ENCODE measurements at regions not wholly inside any gene's neighbourhood (a gene's known extent, or its start where the extent isn't known, plus 50 kb on each side); places are given as distances from the start of the nearest gene placed in this dataset.

DNA sequence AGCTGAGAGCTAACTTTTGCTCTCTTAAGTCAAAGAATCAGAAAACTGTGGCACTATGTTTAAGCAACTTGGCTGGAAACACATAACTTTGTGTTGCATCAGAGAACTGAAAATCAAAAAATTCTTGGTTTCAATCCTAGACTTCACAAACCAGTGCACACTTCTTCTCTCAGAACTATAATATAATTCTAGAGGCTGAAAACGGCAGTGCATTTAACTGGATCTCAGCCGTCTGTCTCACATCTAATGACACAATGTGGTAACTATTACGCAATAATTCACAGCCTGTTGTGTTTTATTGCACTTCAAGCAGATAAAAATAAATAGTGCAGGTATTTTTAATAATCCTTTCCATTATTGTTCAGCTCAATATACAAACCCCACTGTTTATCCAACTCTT is 260.6 kb upstream of the DIAPH2 start:
- TF ChIP-seq, protein P1, sequence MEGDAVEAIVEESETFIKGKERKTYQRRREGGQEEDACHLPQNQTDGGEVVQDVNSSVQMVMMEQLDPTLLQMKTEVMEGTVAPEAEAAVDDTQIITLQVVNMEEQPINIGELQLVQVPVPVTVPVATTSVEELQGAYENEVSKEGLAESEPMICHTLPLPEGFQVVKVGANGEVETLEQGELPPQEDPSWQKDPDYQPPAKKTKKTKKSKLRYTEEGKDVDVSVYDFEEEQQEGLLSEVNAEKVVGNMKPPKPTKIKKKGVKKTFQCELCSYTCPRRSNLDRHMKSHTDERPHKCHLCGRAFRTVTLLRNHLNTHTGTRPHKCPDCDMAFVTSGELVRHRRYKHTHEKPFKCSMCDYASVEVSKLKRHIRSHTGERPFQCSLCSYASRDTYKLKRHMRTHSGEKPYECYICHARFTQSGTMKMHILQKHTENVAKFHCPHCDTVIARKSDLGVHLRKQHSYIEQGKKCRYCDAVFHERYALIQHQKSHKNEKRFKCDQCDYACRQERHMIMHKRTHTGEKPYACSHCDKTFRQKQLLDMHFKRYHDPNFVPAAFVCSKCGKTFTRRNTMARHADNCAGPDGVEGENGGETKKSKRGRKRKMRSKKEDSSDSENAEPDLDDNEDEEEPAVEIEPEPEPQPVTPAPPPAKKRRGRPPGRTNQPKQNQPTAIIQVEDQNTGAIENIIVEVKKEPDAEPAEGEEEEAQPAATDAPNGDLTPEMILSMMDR (conservative IDR thresholded peaks at IDR 0.05) = no peak
- no peak for TF ChIP-seq EZH2 (IDR thresholded peaks at IDR 0.05; ENCODE audit: low read depth)

Data from PC-9 (cell line).